Neural cell (in vitro differentiated cells): ENCODE measurements at regions not wholly inside any gene's neighbourhood (a gene's known extent, or its start where the extent isn't known, plus 50 kb on each side); places are given as distances from the start of the nearest gene placed in this dataset.

Experiments used
- H2AFZ ChIP-seq: fragments of 200-600, 300-800 bp; sonication (generic), shearing (Covaris generic); 2 replicates; pipeline ENCODE4 v1.6.0; 2014; ENCODE audit warnings: low read depth, mild to moderate bottlenecking, antibody characterized with exemption, low read length, moderate library complexity
- H3F3A ChIP-seq: fragments of 200-600 bp; shearing (Covaris generic); 2 replicates; pipeline ENCODE4 v1.6.1; 2016; ENCODE audit warnings: mild to moderate bottlenecking, moderate library complexity, mixed read lengths, antibody characterized with exemption, low read length; ENCODE audit not compliant: insufficient read depth, poor library complexity, severe bottlenecking
- H3K27ac ChIP-seq: fragments of 200-600, 300-800 bp; sonication (generic), shearing (Covaris generic); 2 replicates; pipeline ENCODE4 v1.5.1; 2014; ENCODE audit warnings: mild to moderate bottlenecking, low read length, moderate library complexity
- H3K27me3 ChIP-seq: fragments of 300-800, 200-600 bp; sonication (generic), shearing (Covaris generic); 2 replicates; pipeline ENCODE4 v1.6.0; 2014; ENCODE audit warnings: mild to moderate bottlenecking, low read depth, low read length, moderate library complexity; ENCODE audit not compliant: insufficient read depth
- H3K36me3 ChIP-seq: fragments of 300-800, 200-600 bp; sonication (generic), shearing (Covaris generic); 2 replicates; pipeline ENCODE4 v1.5.1; 2014; ENCODE audit warnings: mild to moderate bottlenecking, antibody characterized with exemption, low read length, moderate library complexity; ENCODE audit not compliant: insufficient read depth
- H3K4me2 ChIP-seq: fragments of 300-800, 200-600 bp; sonication (generic), shearing (Covaris generic); 2 replicates; pipeline ENCODE4 v1.6.0; 2014; ENCODE audit warnings: mild to moderate bottlenecking, low read length
- H3K4me3 ChIP-seq: fragments of 300-800, 200-600 bp; sonication (generic), shearing (Covaris generic); 2 replicates; pipeline ENCODE4 v1.5.1; 2014; ENCODE audit warnings: mild to moderate bottlenecking, low read length, moderate library complexity
- H3K79me2 ChIP-seq: fragments of 200-600 bp; shearing (Covaris generic); replicated peaks from 2 replicates; pipeline ENCODE4 v1.6.0; 2014; ENCODE audit warnings: mild to moderate bottlenecking, low read length, moderate library complexity; ENCODE audit not compliant: insufficient read depth
- H3K9ac ChIP-seq: fragments of 300-800, 200-600 bp; sonication (generic), shearing (Covaris generic); 2 replicates; pipeline ENCODE4 v1.6.1; 2016; ENCODE audit warnings: mild to moderate bottlenecking, low read length, mixed read lengths
- H3K9me2 ChIP-seq: fragments of 200-600 bp; shearing (Covaris generic); 2 replicates; pipeline ENCODE4 v1.6.1; 2016; ENCODE audit warnings: mild to moderate bottlenecking, low read length, mixed read lengths; ENCODE audit not compliant: insufficient read depth
- H3K9me3 ChIP-seq: fragments of 200-600, 300-800 bp; sonication (generic), shearing (Covaris generic); 2 replicates; pipeline ENCODE4 v1.6.1; 2016; ENCODE audit warnings: mild to moderate bottlenecking, mixed run types, low read length, moderate library complexity, mixed read lengths
- H4K20me1 ChIP-seq: fragments of 200-600 bp; shearing (Covaris generic); 2 replicates; pipeline ENCODE4 v1.6.1; 2016; ENCODE audit warnings: mild to moderate bottlenecking, mixed run types; ENCODE audit not compliant: insufficient read depth
- CTCF ChIP-seq: fragments of 450-650 bp; IDR thresholded peaks from 2 replicates; pipeline ENCODE4 v1.5.1; 2014; ENCODE audit warnings: antibody characterized with exemption, mild to moderate bottlenecking, moderate library complexity; ENCODE audit not compliant: poor library complexity, severe bottlenecking
- EP300 ChIP-seq: fragments of 450-650 bp; conservative IDR thresholded peaks from 2 replicates; pipeline ENCODE4 v1.6.1; 2014; ENCODE audit warnings: antibody characterized with exemption, mild to moderate bottlenecking, moderate library complexity; ENCODE audit not compliant: poor library complexity, severe bottlenecking
- EZH2 ChIP-seq: fragments of 200-600, 300-800 bp; shearing (Covaris generic), sonication (generic); IDR thresholded peaks from 2 replicates; pipeline ENCODE4 v1.6.1; 2014; ENCODE audit warnings: antibody characterized with exemption, low read length, borderline replicate concordance, mild to moderate bottlenecking; ENCODE audit not compliant: insufficient read depth, poor library complexity, severe bottlenecking
- MXI1 ChIP-seq: fragments of 450-650 bp; conservative IDR thresholded peaks from 2 replicates; pipeline ENCODE4 v1.6.1; 2014; ENCODE audit warnings: antibody characterized with exemption, mild to moderate bottlenecking; ENCODE audit not compliant: poor library complexity, severe bottlenecking
- POLR2AphosphoS5 ChIP-seq: IDR thresholded peaks from 2 replicates; pipeline ENCODE4 v1.6.1; 2012
- RAD21 ChIP-seq: fragments of 450-650 bp; conservative IDR thresholded peaks from 2 replicates; pipeline ENCODE4 v1.6.1; 2014; ENCODE audit warnings: antibody characterized with exemption, mild to moderate bottlenecking, moderate library complexity
- REST ChIP-seq: IDR thresholded peaks from 2 replicates; pipeline ENCODE4 v1.6.1; 2012; ENCODE audit warnings: borderline replicate concordance
- SMC3 ChIP-seq: fragments of 450-650 bp; conservative IDR thresholded peaks from 2 replicates; pipeline ENCODE4 v1.6.1; 2014; ENCODE audit warnings: antibody characterized with exemption, mild to moderate bottlenecking, moderate library complexity; ENCODE audit not compliant: poor library complexity
- TAF1 ChIP-seq: IDR thresholded peaks from 2 replicates; pipeline ENCODE4 v1.6.1; 2012; ENCODE audit warnings: low read depth

- Histone ChIP-seq H3K9ac (no peak overlapping the region), H3K27ac (no peak overlapping the region), H4K20me1 (no peaks in the 10 kb centered on the region), H3K9me3 (no peaks in the 10 kb centered on the region), H3K4me2 (no peak overlapping the region), H3K27me3 (no peaks in the 10 kb centered on the region), H3K36me3 (no peaks in the 10 kb centered on the region), H3F3A (no peaks in the 10 kb centered on the region), H3K4me3 (no peak overlapping the region), H3K79me2 (no peaks in the 10 kb centered on the region), H3K9me2 (no peaks in the 10 kb centered on the region), H2AFZ (no peak overlapping the region)
- TF ChIP-seq CTCF (no peak), EP300 (no peak), MXI1 (no peak), REST (no peak), POLR2AphosphoS5 (no peak), TAF1 (no peak), EZH2 (no peak), SMC3 (no peak), RAD21 (no peak)
Observed at GRCh38 chr4:138964716-138965426, 50.7 kb upstream of the NOCT start.

- no peak overlapping the region for H3K4me2 ChIP-seq
- H3F3A ChIP-seq = no peaks in the 10 kb centered on the region
- H3K27me3 ChIP-seq = no peaks in the 10 kb centered on the region
- no peak overlapping the region for H3K27ac ChIP-seq
- H3K79me2 ChIP-seq = no peaks in the 10 kb centered on the region
- no peaks in the 10 kb centered on the region for H3K9me3 ChIP-seq
- no peaks in the 10 kb centered on the region for H3K36me3 ChIP-seq
- no peak overlapping the region for H3K4me3 ChIP-seq
- no peak overlapping the region for H3K9ac ChIP-seq
- no peak for TF ChIP-seq CTCF
- TF ChIP-seq RAD21 = no peak
- TF ChIP-seq SMC3 = no peak
- no peak for TF ChIP-seq POLR2AphosphoS5
- no peak for TF ChIP-seq EZH2
- TF ChIP-seq MXI1 = no peak
- no peak for TF ChIP-seq EP300
- no peaks in the 10 kb centered on the region for H4K20me1 ChIP-seq
- no peaks in the 10 kb centered on the region for H3K9me2 ChIP-seq
- H2AFZ ChIP-seq = no peak overlapping the region
Observed at GRCh38 chr4:138963412-138963811, 52.2 kb upstream of the NOCT start.
